Esophagus squamous epithelium (tissue), 5 donors: ENCODE measurements at regions not wholly inside any gene's neighbourhood (a gene's known extent, or its start where the extent isn't known, plus 50 kb on each side); places are given as distances from the start of the nearest gene placed in this dataset.

Source experiments
- DNase-seq: peaks from one replicate; lab custom pipeline; 2025; lab: John Stamatoyannopoulos, UW
- H3K27ac ChIP-seq, 4 donors: fragments of 200-600 bp; sonication (generic); one replicate each; pipeline ENCODE4 v1.5.1; 2016 to 2019; ENCODE audit warnings: mild to moderate bottlenecking in 1 of 4
- H3K27me3 ChIP-seq, 4 donors: fragments of 200-600 bp; sonication (generic); 1 replicate in 3 of 4; 2 replicates in 1 of 4; pipeline versions ENCODE4 v1.5.1 to v1.6.0; 2017 to 2021; ENCODE audit warnings: antibody characterized with exemption in 1 of 4
- H3K36me3 ChIP-seq, 3 donors: fragments of 200-600 bp; sonication (generic); one replicate each; pipeline ENCODE4 v1.5.1; 2016 to 2019
- H3K4me1 ChIP-seq, 3 donors: fragments of 200-600 bp; sonication (generic); one replicate each; pipeline ENCODE4 v1.5.1; 2017 to 2019
- H3K4me3 ChIP-seq, 4 donors: fragments of 200-600 bp; sonication (generic); 1 replicate in 3 of 4; 2 replicates in 1 of 4; pipeline ENCODE4 v1.5.1; 2016 to 2019; ENCODE audit warnings: mild to moderate bottlenecking in 2 of 4, moderate library complexity in 1 of 4
- H3K9me3 ChIP-seq, 3 donors: fragments of 200-600 bp; sonication (generic); one replicate each; pipeline ENCODE4 v1.5.1; 2016 to 2019
- CTCF ChIP-seq, 6 experiments: fragments of 450-650 bp in 4 of 6; fragments of 200-600 bp in 2 of 6; sonication (generic) in 2 of 6; IDR thresholded peaks; one replicate each; pipeline ENCODE4 v1.5.1; 2016 to 2019; ENCODE audit warnings: antibody characterized with exemption in 6 of 6, mild to moderate bottlenecking in 4 of 6, moderate library complexity in 4 of 6
- POLR2A ChIP-seq, 4 donors: fragments of 450-650 bp; IDR thresholded peaks; one replicate each; pipeline ENCODE4 v1.6.1; 2017; ENCODE audit warnings: antibody characterized with exemption in 4 of 4, mild to moderate bottlenecking in 4 of 4, moderate library complexity in 3 of 4
- WGBS, 2 donors: methylation state at CpG; one replicate each; pipeline ENCODE4 v1.1.5; 2018; 5-methylcytosine and 5-hydroxymethylcytosine counted together
- intact Hi-C: fragments of 100-400 bp; cut with DNase I; formaldehyde crosslinking; loops from one replicate; pipeline ENCODE4 v1.15.0; 2022
- donor health status: DM: yes; HTN: yes; CAD: no.

DNA sequence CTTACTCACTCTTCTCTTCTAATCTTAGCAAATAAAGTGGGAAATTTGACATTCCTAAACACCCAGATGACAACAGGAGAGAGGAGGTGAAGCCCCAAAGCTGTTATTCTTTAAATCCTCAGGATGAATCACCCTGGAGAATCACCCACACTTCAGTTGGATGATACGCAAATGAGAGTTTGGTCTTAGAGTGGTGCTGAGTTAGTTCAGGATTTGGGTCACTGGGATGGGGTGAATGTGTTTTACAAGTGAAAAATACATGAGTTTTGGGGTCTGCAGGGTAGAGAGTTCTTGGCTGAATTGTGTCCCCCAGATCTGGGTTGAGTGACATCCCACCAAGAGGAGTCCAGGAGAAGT, 117.2 kb downstream of the GGTLC2 start:
- WGBS, 2 donors, result 45 to 73% methylated on average over 1 of the region's 1 CpG
- no peak for DNase-seq
- Histone ChIP-seq H3K4me1 (no peaks in the 10 kb centered on the region), H3K9me3 (no peaks in the 10 kb centered on the region), H3K36me3 (no peaks in the 10 kb centered on the region), H3K4me3 (no peak overlapping the region), H3K27ac (no peak overlapping the region), H3K27me3 (no peaks in the 10 kb centered on the region)
- TF ChIP-seq CTCF (IDR thresholded peaks at IDR 0.05) (no peak), POLR2A (IDR thresholded peaks at IDR 0.05) (no peak)
- intact Hi-C loops, result no loop called here

GRCh38 chr22:22761963-22762772, 117.8 kb downstream of the GGTLC2 start:
- WGBS, 2 donors, result 78 to 80% methylated on average over 2 to 7 of the region's 8 CpGs
- Histone ChIP-seq H3K27ac (no peak overlapping the region), H3K27me3 (peaks cover 0 to 4% (median 0%) of the 10 kb centered on the region in 4 donors), H3K4me1 (no peaks in the 10 kb centered on the region), H3K36me3 (no peaks in the 10 kb centered on the region), H3K4me3 (no peak overlapping the region), H3K9me3 (no peaks in the 10 kb centered on the region)
- DNase-seq, result no peak
- intact Hi-C loops, result no loop called here
- TF ChIP-seq POLR2A (IDR thresholded peaks at IDR 0.05) (no peak), CTCF (IDR thresholded peaks at IDR 0.05) (no peak)

- Histone ChIP-seq H3K4me3 (no peak overlapping the region), H3K27ac (no peak overlapping the region), H3K4me1 (no peaks in the 10 kb centered on the region), H3K36me3 (no peaks in the 10 kb centered on the region), H3K9me3 (no peaks in the 10 kb centered on the region), H3K27me3 (peaks cover 0 to 15% (median 0%) of the 10 kb centered on the region in 4 donors)
- intact Hi-C loops, result no loop called here
- TF ChIP-seq CTCF (IDR thresholded peaks at IDR 0.05) (no peak), POLR2A (IDR thresholded peaks at IDR 0.05) (no peak)
- WGBS, 2 donors, result 54 to 66% methylated on average over 4 of the region's 4 CpGs
- no peak for DNase-seq
Measured at GRCh38 chr22:22763512-22763911, 119.1 kb downstream of the GGTLC2 start.

GRCh38 chr22:22764085-22764484, 119.7 kb downstream of the GGTLC2 start:
- Histone ChIP-seq H3K27me3 (peaks cover 0 to 20% (median 0%) of the 10 kb centered on the region in 4 donors), H3K27ac (no peak overlapping the region), H3K36me3 (no peaks in the 10 kb centered on the region), H3K9me3 (no peaks in the 10 kb centered on the region), H3K4me1 (no peaks in the 10 kb centered on the region), H3K4me3 (no peak overlapping the region)
- 51% methylated on average over 2 of the region's 2 CpGs; no CpG with 5 or more reads in 1 of the 2 donors for WGBS, 2 donors
- intact Hi-C loops, result no loop called here
- no peak for TF ChIP-seq CTCF (IDR thresholded peaks at IDR 0.05)
- no peak for TF ChIP-seq POLR2A (IDR thresholded peaks at IDR 0.05)
- DNase-seq, result no peak

GRCh38 chr22:22767876-22768602, 119.6 kb upstream of the IGLL5 start:
- H3K4me1 ChIP-seq, result no peaks in the 10 kb centered on the region
- no peaks in the 10 kb centered on the region for H3K36me3 ChIP-seq
- intact Hi-C loops, result no loop called here
- peaks cover 0 to 32% (median 0%) of the 10 kb centered on the region in 4 donors for H3K27me3 ChIP-seq
- no peaks in the 10 kb centered on the region for H3K9me3 ChIP-seq
- no peak overlapping the region for H3K27ac ChIP-seq
- DNase-seq, result no peak
- WGBS, 2 donors, result 47 to 61% methylated on average over 7 to 10 of the region's 10 CpGs
- no peak overlapping the region for H3K4me3 ChIP-seq
- no peak for TF ChIP-seq CTCF (IDR thresholded peaks at IDR 0.05)
- TF ChIP-seq POLR2A (IDR thresholded peaks at IDR 0.05), result no peak
